GM19397 (cell line): ENCODE measurements at regions not wholly inside any gene's neighbourhood (a gene's known extent, or its start where the extent isn't known, plus 50 kb on each side); places are given as distances from the start of the nearest gene placed in this dataset.

ENCODE experiments used
- ATAC-seq: cut with Tn5 transposase; IDR thresholded peaks from one replicate; pipeline ENCODE4 v1.9.1; 2021; ENCODE audit warnings: mild to moderate bottlenecking, moderate library complexity; ENCODE audit not compliant: unreplicated experiment

DNA sequence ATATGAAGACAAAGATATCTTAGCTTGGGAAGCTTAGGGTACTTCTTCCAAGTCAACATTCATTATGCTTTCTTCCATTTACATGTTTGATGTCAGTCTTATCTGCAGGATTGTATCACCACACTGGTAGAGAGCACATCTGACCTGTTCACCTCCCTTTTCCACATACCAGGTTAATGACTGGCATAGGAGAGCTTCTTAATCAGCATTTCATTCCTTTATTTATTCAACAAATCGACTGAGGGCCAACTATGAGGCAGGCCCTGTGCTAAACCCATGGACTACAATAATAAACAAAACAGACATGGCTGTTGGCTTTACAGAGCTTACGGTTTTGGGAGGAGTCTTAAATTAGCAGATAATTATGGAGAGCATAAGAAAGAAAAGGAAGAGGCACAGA lies 378.1 kb upstream of the CDH11 start:
- no peak for ATAC-seq

DNA sequence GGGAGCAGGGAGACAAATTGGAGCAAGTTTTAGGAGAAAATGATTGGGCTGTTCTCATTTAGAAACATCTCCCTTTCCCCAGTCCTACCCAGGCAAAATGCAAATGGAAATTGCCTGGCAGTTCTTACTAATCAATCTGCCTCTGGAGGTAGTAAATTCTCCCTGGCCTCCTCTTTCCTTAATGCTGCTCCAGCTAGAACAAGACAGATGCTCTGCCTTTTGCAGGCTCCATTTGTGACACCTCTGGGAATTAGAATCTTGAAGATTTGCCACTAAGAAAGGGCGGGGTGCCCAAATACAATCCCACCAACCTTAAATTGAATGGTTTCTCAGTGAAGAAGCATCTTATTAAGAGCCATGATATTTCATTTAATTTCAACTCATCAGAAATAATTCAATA lies 377.7 kb upstream of the CDH11 start:
- no peak for ATAC-seq

DNA sequence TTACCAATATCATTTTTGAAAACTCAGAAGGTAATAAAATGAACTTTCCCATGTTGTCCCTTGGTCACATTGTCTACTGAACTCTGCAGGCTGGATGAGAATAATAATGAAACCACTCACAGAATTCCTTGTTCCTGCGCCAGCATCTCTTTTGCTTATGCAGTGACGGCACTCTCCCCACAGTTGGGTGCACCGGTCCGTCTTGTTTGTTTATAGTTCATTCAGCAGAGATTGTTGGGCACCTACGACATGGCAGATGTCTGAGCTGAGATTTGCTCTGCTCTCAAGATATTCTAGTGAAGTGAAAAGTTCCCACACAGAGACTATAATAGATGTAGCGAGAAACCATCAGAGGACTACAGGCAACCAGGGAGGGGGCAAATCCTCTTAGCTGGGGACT lies 375.7 kb upstream of the CDH11 start:
- ATAC-seq = no peak

DNA sequence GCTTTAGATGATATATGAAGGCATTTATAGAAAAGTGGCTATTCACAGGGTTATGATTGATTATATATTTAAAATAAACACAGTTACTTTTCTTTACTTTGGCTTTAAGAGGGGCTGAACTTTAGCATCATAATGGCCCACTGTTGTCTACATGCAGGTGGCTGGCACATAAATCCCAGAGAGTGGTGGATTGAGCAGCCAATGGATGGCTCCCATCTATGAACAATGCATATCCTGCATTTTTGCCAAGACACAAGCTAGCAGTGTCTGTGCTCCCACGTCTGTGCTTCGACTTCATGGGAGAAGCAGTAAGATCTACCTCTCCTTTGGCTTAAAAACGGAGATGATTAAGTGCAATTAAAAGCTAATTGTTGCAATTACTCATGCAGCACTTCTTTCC lies 373.2 kb upstream of the CDH11 start:
- no peak for ATAC-seq

DNA sequence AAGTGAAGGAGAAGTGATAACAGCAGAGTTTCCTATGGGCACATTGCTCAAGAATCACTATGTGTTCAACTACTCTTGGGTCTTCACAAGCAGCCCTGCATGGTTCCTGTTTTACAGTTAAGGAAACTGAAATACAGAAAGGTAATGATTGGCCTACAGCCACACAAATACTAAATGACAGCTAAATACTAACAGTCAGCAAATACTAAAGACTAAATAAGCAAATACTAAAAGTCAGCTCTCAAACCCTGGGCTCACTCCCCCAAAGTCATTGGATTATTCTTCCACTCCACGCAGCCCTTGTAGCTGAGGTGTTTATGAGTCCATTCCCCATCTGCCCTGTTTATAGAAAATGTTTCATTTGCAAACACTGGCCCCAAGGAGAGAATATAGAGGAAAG lies 372.7 kb upstream of the CDH11 start:
- no peak for ATAC-seq

DNA sequence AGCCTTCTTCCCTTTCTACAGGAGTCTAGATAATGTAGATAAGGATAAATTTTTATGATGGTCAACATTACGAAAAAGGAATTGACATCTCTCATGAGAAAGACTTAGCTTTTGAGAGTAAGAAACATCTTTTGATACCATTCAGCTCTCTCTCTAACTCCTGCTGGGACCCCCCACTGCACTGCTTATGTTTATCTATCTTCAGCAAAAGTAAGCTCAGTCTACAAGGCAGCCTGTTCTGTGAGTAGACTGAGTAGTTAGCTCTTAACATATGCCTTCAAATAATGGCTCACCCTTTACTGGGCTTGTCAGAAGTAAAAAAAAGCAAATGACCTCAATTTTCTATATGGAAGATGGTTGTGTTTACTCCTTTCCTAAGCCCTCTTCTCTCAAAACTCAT lies 372.2 kb upstream of the CDH11 start:
- ATAC-seq = no peak

DNA sequence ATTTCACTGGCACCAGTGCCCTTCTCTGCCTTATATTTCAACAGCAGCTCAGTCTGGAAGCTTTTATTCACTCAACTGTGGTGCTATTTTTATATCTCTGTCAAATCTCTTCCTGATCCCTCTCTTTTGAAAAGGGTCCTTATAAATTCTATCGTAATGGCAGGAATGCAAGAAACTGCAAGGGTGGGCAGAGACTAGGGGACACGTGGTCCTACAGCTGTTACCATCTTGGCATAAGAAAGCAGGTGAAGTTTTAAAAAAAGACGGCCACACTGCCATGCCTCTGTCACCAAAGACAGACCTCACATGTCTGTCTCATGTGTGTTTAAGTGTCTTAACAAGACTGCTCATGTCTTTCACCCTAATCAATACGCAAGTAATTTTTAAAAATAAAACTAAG lies 368.4 kb upstream of the CDH11 start:
- no peak for ATAC-seq

DNA sequence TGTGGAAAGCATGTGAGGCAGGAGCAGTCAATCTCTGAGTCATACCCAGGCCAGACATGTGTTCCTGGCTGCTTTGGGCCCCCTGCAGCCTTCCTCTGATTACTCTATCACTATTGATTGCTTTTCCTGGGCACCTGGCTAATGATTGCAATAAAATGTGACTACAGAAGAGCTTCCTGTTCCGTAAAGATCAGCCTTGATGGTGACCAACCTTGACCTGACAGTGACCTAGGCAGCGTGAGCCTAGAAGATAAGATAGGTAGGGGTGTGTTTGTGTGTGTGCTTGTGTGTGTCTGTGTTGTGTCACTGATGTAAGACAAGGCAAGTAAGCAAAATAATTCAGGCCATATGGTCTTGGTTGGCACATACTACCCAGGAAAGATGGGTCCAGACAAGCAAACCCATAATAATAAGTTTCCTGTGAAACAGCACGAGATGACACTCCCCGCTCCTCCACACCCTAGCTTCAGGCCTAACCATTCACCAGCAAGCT lies 367.7 kb upstream of the CDH11 start:
- ATAC-seq = no peak

DNA sequence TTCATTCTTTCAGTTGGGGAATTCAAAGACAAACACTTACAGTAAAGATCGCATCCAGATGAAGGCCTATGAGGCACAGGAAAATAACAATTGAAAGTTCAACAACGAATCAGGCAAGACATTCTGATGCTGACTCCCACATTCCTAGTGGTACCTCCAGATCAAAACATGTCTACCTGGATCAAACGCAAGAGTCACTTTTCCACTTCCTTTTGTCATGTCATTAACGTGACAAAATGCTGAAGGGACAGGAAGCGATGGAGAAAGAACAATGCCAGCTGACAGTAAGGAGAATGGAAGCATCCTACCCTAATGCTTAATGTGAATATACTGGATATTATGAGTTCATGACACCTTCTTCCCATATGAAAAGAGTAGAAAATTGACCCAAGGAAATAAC lies 365.4 kb upstream of the CDH11 start:
- ATAC-seq = no peak

DNA sequence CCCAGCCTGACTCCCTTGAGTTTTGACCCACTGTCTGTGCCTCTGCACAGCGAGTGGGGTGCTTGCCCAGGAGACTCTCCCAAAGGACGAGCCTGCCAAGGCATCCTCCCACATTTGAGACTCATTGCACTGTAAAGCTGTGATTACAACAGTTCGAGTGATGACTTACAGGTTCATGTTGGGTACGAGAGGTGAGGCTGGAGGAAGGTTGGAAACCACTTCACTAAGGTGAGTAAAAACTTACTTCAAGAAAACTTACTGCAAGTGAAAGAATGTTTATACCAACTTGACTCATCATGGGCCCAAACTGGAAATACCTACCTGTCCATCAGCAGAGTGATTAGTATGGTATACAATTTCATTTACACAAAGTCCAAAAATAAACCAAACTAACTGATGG lies 360.1 kb upstream of the CDH11 start:
- ATAC-seq = no peak

DNA sequence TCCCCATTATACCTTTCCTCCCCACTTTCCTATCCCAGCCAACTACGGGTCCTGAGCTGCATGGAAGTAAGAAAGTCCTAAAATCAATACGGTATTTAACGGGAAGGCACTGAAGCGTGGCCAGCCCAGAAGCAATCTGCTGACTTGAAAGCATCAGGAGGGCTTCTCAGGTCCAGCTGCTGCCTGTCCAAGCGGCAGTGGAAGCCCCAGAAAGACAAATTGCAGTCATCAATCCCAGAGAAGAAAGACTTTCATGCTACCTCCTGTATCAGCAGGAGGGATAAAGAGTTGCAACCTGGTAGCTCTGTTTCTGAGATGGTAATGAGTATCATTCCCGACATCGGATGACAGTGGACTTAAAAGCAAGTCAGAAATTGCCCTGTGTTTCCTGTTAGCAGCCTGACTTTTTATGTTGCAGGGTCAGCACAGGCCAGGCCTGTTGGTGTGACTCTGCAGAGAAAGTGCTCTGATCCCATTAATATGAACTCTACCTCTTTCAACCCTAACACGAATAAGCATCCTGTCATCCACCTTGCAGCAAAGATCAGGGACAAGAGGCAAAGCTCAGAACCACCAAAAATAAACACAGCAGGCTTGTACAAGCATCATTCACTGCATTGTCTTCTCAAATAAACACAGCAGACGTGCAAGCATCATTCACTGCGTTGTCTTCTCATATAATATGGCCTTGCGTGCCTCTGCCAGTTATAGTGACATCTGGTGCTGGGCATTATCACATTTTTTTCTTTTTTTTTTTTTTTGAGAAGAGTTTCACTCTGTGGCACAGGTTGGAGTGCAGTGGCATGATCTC lies 358.6 kb upstream of the CDH11 start:
- ATAC-seq = no peak

DNA sequence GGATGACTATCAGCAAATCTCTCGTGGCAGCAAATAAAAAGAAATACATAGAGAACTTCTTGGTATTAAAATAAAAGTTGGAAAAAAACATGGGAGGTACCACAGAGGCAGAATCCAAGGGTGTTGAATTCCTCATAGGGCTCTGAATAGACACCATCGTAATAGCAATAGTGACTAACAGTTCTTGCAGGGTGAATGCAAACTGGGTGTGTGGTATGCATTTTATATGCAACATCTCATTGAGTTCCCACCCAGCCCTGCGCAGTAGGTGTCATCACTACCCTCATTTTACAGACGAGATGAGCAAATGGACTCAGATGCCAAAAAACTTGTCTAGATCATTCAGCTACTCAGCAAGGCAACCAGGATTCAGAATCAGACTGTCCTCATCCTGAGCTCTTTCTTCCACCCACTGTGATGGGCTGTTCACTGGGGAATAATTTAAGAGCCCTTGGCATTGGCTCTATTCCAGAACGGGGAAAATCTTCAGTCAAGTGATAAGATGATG lies 354.6 kb upstream of the CDH11 start:
- no peak for ATAC-seq

DNA sequence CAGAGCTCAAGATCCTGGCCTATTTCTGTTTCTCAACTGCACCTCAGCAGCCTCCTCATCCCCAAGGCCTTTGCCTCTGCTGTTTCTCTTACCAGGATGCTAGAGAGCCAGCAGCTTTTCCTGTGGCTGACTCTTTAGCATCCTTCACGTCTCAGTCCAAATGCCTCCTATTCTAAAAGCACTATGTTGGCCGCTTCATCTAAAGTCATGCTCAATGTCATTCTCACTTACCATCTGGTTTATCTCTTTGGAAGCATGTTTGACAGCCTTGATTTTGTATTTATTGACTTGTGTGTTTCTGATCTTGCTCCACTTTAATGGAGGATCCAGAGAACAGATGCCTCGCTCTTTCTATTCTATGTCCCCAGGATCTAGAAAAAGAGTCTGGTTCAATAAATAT lies 351.8 kb upstream of the CDH11 start:
- ATAC-seq = no peak

DNA sequence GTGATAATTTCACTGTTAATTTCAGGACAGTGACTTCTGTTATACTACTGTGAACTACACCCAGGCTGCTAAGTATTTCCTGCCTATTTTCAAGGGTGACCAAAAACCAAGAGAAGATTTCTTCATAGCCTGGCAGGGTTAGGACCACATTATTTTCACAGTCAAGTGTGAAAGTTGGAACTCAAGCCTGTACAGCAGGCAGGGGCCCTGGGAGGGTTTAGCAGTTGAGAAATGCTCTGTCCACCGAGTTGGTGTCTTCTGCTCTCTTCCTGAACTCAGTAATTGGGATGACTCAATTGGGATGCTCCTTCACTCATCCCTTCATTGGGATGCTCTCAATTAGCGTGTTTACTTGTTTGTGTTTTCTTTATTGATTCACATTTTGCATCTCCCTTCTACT lies 347.3 kb upstream of the CDH11 start:
- no peak for ATAC-seq

DNA sequence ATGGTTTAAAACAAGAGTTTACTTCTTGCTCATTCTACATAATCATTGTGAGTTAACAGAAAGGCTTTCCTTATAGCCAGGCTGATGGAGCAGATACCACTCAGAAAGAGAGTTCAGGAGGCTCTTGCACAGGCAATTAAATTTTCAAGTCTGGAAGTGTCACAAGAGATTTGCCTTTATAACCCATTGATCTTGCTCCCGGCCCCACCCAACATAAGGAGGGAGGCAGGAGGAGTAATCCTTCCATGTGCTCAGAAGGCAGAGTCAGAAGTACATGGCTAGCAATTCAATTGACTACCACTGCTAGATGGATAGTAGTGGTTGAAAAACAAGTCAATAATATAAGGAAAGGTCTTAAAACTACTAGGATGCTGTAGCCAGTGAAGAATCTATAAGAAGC lies 346.3 kb upstream of the CDH11 start:
- no peak for ATAC-seq

DNA sequence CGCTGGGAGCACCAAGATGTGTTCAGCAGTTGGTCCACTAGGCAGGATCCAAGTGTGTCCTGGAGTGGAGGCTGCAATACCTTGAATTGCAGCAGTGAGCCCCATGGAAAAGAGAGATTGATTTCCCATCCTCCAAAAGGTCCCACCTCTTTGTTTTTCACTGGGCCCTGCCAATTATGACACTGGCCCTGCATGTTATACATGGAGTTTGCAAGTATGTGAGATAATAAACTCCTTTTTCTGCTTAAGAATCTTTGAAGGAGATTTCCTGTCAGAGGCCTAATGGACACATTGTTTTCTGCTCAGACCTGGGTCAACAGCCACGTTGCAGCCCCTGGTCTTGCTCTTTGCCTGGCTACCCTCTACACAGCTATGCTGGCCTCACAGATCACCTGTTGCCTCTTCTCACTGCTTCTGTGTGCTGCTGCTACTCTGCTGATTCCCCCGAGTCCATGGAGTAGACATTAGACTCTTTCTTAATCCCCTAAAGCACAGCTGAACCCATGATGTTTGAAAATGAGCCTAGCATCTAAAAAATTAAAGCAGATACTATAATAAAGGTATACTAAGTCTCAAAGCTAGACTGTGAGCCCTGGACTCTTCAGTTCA lies 341.9 kb upstream of the CDH11 start:
- no peak for ATAC-seq

DNA sequence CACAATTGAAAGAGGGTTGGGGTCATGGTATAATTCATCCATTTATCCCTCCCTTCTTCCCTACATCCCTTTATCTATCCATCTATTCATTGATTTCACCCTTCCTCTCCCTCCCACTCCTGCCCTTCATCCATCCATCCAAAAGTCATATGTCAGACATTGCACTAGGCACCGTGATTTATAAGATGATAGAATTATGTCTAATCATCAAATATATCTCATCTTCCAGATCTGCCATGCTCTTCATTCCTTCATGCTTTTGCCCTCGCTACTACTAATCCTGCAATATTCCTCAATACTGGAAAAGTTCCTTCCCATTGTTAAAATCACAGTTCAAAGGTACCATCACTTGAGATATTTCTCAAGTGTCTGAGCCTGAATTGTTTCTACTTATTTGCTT lies 335.2 kb upstream of the CDH11 start:
- no peak for ATAC-seq

DNA sequence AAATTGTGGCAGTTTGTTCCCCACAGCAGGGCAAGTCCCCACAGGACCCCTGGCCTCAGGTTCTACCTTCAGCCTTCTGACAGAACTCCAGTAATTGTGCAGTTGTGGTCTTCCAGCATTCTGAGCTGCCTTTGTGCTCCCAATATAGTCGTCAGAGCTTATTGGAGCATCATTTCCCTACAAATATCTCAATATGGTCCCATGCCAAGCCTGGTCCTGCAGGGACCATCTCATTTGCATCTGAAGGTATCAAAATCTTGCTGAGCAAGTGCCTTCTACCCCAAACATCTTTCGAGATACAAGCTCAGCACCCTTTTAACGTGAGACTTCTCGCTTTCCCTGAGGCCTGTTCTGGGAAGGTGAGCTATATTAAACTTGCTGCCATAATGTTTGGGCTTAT lies 333.9 kb upstream of the CDH11 start:
- no peak for ATAC-seq

DNA sequence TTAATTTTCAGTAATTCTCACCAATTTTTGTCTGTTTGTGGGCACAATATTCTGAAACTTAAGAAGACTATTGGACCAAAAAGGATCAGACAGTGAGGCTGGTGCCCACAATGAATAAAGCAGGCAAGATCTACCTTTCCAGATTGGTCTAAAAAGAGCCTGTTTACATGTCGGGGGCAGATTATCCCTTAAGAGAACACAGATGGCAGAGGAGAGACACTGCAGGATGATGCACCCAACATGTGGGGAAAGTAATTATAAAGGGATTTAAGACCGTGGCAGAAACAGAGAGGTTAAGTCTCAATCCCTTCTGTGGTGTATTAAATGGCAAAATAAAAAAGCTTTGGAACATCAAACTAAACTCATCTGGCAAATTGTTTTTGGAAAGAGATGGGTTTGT lies 331.8 kb upstream of the CDH11 start:
- no peak for ATAC-seq

DNA sequence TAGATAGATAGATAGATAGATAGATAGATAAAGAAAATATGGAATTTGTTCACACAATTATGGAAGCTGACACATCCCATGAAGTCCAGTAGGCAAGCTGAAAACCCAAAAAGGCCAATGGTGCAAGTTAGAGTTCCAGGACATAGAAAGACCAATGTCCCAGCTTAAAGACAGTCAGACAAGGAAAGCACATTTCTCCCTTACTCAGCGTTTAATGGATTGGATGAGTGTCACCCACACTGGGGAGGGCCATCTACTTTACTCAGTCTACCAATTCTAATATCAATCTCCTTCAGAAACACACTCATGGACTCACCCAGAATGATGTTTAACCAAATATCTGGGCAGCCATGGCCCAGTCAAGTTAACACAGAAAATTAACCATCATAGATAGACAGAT lies 327.7 kb upstream of the CDH11 start:
- ATAC-seq = no peak

DNA sequence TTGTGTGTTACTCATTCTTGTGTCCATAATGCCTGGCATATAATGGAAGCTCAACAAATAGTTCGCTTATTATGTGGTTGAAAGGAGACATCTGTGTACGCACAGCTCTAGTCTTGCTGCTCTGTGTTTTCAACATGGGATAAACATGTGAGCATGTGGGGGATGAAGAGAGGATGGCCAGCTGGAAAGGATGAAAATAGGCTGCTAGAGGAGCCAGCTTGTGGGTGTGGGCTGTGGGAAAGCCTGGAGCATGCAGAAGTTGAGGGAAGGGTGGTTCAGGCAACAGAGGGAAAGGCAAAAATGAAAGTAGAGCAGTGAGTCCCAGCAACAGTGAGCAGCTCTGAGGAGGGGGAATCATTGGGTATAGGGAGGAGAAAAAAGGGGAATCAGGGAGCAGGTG lies 324.6 kb upstream of the CDH11 start:
- ATAC-seq = no peak
